NOMO-1 treated with dmso at 0.1 percent for 144 hours (cell line): ENCODE measurements at regions not wholly inside any gene's neighbourhood (a gene's known extent, or its start where the extent isn't known, plus 50 kb on each side); places are given as distances from the start of the nearest gene placed in this dataset.

Experiments used
- DNase-seq: peaks from one replicate; lab custom pipeline; 2025; ENCODE audit not compliant: unreplicated experiment; lab: John Stamatoyannopoulos, UW

DNA sequence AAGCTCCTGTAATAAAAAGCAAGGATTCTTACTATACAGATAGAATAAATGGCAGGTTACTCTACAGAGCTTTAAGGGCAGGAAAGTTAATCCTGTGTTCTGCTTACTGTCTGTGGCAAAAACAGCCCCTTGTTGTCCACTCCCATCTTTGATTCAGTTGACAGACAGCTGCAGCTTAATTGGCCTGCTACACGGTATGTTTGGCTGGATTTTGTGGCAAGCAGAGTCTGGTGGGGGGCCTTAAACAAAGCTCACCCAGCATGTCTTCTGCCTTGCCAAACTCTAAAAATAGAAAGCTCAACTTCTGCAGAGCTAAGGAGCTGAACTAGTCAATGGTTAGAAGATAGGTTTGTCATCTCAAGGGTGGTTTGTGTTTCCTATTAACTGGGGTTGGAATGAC is 407.2 kb downstream of the HLX start:
- DNase-seq = no peak

DNA sequence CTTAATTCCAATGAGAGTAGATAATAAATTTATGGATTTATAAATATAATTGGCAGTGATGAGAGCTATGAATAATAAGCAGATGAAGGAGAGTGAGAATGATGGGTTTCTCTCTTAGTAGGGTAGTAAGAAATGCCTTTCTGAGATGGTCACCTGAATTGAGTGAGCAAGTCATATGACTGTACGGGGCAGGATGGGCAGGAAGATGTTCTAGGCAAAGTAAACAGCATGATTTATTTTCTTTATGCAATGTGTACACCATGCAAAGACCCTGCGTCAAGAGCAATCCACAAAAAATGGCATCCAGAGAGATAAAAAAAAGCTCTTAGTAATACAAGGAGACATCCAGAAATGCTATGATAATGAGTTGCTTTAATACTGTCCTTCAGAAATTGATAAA is 409.9 kb downstream of the HLX start:
- DNase-seq = no peak

DNA sequence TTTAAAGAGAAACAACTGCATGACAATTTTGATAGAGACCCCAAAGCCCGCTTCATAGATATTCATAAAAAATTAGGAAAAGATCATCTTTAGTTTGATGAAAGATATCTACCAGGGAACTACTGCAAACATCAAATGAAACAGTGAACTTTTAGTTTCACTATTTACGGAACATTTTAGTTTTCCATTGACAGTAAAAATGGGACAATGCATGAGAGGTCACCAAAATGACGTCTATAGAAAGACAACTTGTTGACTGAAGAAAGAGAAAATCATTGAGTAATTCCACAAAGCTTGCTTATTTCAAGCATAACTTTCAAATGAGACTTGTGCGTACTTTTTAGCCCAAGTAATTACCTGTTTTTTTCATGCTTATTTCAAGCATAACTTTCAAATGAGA is 411.4 kb downstream of the HLX start:
- DNase-seq = no peak

DNA sequence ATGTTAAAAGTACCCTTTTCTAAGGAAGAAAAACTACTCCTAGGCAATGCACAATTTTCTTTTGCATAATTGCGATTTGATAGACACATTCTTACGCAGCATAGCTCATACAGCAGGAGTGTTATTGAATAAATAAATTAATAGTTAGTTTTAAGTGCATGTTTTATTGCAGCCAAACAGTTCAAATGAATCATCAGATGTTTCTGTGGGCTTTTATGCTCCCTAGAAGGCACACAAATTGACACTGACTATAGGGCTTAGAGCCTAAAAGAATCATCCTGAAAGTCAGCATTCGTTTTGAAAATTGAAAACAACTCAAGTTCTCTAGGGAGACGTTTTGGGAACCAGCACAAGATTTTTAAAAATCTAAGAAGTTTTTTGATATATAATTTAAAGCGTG is 411.9 kb downstream of the HLX start:
- DNase-seq = no peak

DNA sequence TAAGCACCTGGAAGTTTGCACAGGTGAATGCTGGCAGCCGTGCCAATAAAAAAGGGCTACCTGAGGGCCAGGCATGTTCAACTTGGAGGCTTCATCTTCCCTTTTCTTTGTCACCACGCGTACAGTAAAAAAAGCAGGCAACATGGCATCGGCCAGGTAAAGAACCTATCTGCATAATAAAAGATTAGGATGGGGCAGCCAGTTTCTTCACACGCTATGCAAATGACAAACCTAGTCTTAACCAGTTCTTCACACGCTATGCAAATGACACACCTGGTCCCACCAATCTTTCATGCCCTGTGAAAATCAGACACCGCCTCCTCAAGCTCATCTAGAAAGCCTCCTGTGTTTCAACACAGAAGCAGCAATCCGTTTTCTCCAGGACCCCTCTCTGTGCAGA is 413.4 kb downstream of the HLX start:
- DNase-seq = no peak

DNA sequence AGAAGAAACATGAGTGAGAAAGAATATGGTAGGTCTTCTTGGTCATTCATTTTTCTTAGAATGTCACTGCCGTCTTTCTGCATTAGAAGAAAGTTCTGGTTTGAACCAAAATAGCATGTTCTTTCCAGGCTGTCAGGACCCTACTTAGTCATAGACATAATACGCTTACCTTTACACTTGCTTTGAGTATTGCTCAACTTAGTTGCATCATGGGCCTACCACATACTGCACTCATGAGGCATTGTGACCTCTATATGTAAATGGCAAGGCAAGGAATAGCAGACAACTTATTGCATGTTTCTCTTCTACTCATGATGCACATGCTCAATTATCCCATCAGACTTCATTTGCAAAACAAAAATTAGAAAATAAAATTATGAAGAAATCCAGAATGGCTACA is 415.0 kb downstream of the HLX start:
- DNase-seq = no peak

DNA sequence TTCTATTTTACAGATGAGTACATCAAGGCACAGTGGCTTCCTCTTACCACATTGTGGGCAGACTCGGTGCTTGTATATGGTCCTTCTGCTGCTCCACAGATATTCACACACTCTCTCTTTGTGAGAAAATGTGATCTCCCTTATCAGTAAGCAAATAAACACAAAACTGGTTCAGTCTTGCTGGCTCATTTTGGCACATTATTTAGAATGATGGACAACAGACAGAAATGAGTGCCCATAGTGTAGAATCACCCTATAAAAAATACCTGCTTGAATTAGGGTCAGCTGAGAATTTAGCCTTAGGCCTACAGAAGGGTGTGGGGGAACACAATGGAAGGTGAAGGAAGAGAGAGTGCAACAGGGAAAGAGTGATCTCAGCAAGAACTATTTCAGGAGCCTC is 423.1 kb downstream of the HLX start:
- no peak for DNase-seq

DNA sequence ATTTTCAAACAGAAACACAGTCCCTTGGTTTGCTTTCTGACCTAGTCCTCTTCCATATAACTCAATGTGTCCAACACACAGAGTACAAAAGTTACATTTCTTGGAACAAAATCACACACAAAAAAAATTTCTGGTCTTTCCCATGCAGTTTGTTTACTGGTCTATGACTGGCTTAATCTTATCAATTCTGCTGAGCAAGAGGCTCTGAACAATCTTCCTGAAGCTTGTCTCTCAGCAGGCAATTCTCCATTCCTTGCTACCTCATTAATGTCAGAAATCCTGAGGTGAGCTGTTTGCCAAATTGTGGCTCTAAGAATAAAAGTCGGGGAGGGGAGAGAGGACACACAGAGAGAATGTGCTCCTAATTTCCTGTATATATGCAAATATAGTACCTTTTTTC is 423.6 kb downstream of the HLX start:
- no peak for DNase-seq

DNA sequence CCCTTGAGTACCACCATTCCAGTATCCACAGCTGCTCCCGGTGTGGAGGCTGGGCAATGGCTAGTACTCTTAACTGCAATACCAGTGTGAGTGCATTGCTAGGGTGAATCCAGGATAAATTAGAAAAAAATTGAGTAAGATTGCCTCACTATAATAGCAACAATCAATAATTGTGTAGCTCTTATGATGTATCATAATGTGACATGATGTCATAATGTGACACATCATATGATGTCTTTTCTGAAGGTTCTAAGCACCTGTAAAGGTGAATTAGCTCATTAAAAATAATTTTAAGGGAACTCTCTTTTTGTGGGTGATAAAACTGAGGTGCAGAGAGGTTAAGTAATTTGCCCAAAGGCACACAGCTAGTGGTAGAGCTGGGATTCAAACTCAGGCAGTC is 424.4 kb downstream of the HLX start:
- DNase-seq = no peak

DNA sequence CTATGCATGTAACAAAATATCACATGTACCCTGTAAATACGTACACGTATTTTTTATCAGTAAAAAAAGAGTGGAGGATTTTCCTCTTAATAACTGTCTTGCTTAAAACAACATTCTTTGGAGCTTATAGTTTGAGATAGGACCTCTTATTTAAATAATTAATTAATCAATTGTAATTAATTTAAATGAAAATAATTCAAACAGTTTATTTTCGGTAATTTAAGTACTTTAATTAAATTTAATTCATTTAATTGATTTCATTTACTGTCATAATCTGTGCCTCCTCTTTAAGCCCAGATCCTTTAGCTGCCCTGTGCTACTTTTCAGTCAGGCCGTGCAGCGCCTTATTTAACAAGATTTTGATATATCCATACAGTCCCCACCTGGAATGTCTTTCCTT is 427.0 kb downstream of the HLX start:
- DNase-seq = no peak

DNA sequence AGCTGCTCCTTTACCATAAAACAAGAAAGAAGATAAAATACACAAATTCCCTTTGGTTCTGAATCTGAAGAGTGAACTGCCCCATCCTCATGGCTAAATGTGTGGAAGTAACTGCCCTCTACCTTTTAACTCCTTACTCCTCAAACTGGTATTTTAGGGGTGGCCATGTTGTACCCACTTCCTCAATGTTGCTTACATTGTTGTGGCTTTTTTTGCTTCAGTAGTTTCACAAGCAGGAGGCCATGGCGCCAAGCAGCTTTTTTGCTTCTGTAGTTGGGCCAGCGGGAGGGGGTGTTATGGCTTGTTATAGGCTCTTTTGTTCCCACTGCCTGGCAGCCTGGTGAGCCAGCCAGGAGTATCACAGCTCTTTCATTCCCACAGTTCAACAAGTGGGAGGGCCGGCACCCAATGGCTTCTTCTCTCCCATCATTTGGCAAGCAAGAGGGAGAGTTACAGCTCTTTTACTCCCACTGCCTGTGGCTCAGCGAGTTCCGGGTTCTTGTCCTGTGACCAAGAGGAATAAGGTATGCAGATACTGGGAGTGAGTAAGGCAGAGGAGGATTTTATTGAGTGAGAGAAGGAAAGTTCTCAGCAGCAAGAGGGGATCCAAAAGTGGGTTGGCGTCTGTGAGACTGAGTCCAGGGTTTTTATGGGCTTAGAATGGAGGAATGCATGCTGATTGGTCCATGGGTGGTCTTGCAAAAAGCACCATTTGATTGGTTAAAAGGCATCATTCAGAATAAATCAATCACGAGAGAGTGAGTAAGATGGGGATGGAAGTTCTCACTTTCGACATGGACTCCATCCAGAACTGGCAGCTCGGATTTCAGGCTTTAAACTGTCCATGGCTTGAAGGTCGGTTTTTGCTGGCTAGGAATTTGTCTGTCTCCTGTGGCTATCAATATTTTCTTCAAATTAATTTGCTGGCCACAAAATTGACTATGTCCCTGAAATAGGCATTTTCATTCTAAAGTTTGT is 429.6 kb downstream of the HLX start:
- DNase-seq = no peak

DNA sequence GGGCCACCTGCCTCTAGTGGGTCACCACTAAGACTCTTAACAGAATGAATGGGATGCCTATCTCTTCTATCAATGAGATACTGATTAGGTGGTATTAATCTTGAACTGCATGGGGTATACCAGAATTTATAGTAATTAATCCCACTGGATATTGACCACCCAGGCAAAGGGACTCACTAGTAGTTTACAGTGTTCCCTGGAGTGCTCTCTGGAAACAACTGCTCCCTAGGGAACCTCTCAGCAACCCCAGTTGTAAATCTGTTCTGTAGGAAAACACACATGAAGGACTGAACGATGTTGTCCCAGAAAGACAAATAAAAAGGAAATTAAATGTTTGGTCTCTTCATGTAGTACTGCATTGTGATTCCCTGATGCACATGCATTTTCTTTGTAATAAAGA is 430.5 kb downstream of the HLX start:
- DNase-seq = no peak

DNA sequence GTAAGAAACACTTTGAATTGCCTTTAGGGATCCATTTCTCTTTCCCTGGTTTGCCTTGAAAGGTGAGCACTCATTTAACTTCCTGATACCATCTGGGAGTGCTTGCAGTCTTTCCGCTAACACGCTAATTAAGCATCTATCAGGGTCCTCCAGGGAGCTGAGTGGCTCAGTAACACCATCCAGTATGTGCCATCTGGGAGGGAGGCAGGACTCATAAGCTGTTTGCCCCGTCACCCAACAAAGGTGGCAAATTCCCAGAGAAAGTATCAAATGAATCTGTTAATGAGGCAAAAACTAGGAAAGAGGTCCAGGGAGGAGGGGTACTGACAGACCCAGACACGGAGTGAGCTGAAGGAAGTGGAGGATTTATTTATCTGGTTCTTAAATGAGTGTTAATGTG is 430.9 kb downstream of the HLX start:
- DNase-seq = no peak

DNA sequence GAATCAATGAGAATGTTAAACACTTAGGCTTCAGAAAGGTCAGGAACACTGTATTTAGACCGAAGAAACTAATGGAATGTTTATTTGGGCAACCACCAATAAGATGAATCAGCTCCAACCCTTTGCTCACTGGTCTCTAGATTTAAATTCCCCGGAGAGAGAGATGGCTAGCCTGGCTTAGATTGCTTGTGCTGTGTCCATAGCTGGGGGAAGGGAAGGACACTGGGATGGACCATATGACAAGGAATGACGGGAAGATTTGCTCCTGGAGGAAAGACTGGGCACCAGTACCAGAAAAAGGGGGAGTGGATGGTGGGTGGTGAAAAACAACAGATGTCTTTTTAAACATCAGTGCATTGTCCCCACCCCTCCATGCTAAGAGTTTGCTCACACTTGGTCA is 426.6 kb downstream of the DUSP10 start:
- DNase-seq = no peak

DNA sequence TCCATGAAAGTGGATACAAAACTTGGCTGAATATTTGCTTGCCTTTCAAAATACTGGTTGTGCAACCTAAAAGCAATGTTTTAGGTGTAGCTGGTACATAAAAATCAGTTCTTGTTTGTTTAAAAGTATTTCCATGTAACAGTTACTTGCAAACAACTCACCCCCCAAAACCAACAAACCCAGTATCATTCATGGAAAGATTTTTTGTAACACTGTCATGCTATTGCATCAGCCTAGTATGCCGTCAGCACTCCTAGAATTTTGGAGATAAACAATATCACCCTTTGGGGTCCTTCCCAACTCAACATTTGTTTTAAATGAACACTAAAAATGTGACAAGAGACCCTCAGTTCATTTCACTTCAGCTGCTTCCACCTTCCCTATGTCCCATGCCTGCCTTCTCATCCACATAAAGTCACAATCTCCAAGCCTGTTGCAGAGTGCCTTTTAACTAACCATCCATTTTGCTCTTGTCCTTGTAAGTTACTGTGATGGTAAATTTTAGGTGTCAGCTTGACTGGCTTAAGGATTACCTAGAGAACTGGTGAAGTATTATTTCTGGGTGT is 425.3 kb downstream of the DUSP10 start:
- no peak for DNase-seq

DNA sequence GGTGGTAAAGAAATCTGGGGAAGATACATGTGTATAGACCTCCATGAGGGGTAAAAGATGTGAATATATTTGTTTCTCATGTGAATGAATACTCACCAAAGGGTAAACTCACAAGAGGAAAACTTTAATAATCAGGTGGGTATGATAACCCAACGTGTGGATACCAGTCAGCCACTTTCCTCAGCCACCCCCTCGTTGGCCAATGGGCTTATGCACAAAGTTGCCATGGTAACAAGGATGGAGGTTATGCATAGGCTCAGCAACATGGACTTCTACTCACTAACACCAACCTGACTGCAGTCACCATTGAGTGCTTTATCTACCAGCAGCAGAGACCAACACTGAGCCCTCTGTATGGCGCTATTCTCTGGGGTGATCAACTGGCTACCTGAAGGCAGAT is 424.4 kb downstream of the DUSP10 start:
- DNase-seq = no peak

DNA sequence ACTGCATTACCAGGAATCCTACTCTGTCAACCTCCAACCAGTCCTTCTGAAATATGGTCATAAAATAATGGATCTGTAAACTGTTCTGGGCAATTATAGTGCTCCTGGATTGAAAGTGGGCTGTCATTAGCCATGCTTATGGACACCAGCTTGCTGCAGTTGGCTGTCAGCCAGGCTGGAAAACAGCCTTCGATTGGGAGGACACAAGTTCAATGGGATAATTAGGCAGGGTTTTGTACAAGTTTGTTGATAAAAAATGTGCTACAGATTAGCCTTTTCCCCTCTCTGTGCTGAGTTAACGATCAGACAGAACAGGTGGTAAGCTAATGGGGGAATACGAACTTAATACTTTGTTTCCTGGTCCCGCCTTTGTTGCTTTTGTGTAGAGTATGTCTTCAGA is 413.9 kb downstream of the DUSP10 start:
- DNase-seq = no peak

DNA sequence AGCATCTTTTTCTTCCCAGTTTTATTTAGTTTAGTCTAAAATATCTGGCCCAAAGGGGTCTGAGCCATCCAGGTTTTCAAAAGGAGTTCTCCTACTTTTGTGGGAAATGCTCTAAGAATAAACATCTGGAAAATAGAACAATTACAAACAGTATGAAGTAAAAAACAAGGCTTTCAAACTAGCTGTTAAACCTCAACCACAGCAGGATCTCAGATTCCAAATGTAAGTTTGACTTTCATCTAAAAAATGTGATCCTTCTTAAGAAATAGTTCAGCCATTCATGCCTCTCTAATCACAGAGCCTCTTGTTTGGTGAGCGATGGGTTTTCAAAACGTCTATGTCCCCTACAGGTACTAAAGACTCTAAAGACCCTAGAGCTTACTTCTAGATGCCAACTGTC is 413.5 kb downstream of the DUSP10 start:
- no peak for DNase-seq

DNA sequence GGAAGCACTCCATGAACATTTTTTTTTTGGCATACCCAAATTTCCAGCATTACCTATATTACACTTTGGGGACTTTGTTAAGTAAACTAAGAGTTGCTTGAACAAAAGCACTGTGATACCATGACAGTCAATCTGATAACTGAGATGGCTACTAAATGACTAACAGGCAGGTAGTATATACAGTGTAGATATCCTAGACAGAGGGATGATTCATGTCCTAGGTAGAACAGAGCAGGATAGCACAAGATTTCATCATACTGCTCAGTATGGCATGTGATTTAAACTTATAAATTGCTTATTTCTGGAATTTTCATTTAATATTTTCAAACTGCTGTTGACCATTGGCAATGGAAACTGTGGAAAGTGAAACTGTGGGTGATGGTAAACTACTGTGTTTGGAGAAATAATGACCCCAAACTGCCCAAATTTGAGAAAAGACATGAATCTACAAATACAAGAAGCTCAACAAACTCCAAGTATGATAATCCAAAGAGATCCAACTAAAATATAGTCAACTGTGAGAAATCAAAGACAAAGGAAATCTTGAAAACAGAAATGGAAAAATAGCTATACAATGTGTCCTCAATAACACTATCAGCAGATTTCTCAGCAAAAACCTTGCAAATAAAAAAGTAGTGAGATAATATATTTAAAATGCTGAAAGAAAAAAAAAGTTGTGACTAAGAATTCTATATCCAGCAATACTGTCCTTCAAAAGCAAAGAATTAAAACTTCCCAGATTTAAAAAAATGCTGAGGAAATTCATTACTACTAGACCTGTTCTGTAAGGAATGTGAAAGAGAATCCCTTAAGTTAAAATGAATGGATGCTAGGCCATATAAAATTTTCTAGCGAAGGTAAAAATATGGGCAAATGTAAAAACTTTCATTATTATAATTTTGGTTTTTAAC is 410.4 kb downstream of the DUSP10 start:
- no peak for DNase-seq

DNA sequence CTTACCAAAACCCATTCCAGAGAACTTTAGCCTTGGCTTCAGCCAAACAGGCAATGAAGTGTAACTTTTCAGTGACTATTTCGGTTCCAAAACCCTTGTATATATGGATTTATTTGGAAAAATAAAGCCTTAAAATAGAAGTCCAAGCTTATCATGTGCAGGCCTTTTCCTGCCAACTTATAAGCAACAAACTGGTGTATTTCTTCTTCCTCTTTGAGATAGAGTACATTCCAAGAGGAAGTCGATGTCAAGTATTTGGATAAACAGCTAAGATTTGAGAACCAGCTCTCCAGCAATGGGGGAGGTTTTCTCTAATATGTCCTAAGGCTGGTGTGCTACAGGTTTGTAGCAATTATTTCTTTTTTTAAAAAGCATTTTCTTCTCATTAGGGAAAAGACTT is 407.8 kb downstream of the DUSP10 start:
- no peak for DNase-seq

DNA sequence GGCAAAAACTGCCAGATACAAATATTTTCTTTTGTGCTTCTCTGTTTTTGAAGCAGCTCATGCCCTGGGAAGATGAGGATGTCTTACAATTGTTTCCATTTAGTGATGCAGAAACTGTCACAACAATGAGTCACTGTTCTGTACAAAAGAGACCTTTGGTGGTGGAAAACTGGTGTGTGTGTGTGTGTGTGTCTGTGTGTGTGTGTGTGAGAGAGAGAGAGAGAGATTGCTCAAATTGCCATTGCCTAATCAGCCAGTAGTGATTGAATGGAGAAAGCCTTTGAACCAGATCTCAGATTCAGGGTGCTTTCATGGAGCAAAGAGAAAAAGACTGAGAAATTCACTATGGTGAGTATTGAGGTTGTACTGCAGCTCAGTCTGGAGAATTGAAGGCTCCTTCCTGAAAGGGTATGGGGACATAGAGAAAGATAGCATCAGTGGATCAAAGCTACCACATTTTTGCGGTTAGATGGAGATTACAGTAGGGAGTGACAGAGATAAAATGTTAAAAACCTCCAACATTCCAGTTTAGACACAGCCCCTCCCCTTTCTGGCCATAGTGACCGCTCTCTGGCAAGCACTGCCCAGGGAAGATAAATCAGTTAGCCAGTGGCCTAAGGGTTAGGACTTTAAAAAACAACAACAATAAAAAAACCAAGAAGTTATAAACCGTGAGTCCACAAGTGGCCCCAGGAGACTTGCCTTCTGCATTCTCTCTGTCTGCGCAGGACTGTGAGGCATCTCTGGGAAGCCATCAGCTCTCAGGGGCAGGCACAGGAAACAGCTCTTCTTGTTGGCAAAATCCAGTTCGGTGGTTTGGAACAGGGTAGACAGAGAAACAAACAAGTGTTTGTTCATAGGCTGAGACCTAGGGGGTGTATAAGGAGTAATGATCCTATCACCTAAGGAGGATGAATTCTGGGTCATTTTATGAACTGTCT is 406.5 kb downstream of the DUSP10 start:
- DNase-seq = no peak
